SK-N-SH treated with all-trans-retinoic acid at 6 μM for 48 hours (cell line): ENCODE measurements at regions not wholly inside any gene's neighbourhood (a gene's known extent, or its start where the extent isn't known, plus 50 kb on each side); places are given as distances from the start of the nearest gene placed in this dataset.

Source experiments
- ATAC-seq: fragments of 200-7000 bp; cut with Tn5 transposase; 3 replicates; pipeline ENCODE4 v1.9.1; 2020; ENCODE audit warnings: mild to moderate bottlenecking, moderate library complexity
- ARNTL ChIP-seq: fragments of 450-650 bp; formaldehyde crosslinking; IDR thresholded peaks from 2 replicates; pipeline ENCODE4 v1.5.0; 2020; ENCODE audit warnings: low read depth, mild to moderate bottlenecking, moderate library complexity, borderline replicate concordance
- BACH2 ChIP-seq: fragments of 250-450 bp; sonication (Bioruptor Pico); IDR thresholded peaks from 2 replicates; pipeline ENCODE4 v1.9.0; 2021; ENCODE audit warnings: mild to moderate bottlenecking, borderline replicate concordance
- CSDC2 ChIP-seq: fragments of 250-450 bp; sonication (Bioruptor Pico); IDR thresholded peaks from 2 replicates; pipeline ENCODE4 v1.5.0; 2020; ENCODE audit warnings: mild to moderate bottlenecking, moderate library complexity
- ESRRG ChIP-seq: fragments of 250-450 bp; sonication (Bioruptor Pico); IDR thresholded peaks from 2 replicates; pipeline ENCODE4 v1.6.1; 2021; ENCODE audit warnings: mild to moderate bottlenecking
- GLIS3 ChIP-seq: fragments of 250-450 bp; sonication (Bioruptor Pico); IDR thresholded peaks from 2 replicates; pipeline ENCODE4 v1.5.0; 2020; ENCODE audit warnings: mild to moderate bottlenecking, moderate library complexity
- ISL1 ChIP-seq: fragments of 250-450 bp; sonication (Bioruptor Pico); IDR thresholded peaks from 2 replicates; pipeline ENCODE4 v2.1.2; 2022; ENCODE audit warnings: mild to moderate bottlenecking, moderate library complexity
- OSR1 ChIP-seq: fragments of 250-450 bp; sonication (Bioruptor Pico); IDR thresholded peaks from 2 replicates; pipeline ENCODE4 v1.8.0; 2022; ENCODE audit warnings: moderate library complexity, mild to moderate bottlenecking, inconsistent platforms
- PATZ1 ChIP-seq: fragments of 250-450 bp; sonication (Bioruptor Pico); IDR thresholded peaks from 2 replicates; pipeline ENCODE4 v1.8.0; 2020; ENCODE audit warnings: mild to moderate bottlenecking, moderate library complexity, borderline replicate concordance
- PPARA ChIP-seq: fragments of 250-450 bp; sonication (Bioruptor Pico); IDR thresholded peaks from 2 replicates; pipeline ENCODE4 v1.5.0; 2020; ENCODE audit warnings: mild to moderate bottlenecking, borderline replicate concordance
- RARB ChIP-seq: fragments of 250-450 bp; sonication (Bioruptor Pico); IDR thresholded peaks from 2 replicates; pipeline ENCODE4 v1.8.0; 2021; ENCODE audit warnings: mild to moderate bottlenecking, moderate library complexity
- TCF4 ChIP-seq: fragments of 250-450 bp; sonication (Bioruptor Pico); IDR thresholded peaks from 2 replicates; pipeline ENCODE4 v1.8.0; 2021; ENCODE audit warnings: mild to moderate bottlenecking, moderate library complexity, borderline replicate concordance
- TOX ChIP-seq: fragments of 250-450 bp; sonication (Bioruptor Pico); IDR thresholded peaks from 2 replicates; pipeline ENCODE4 v1.8.0; 2021; ENCODE audit warnings: mild to moderate bottlenecking, moderate library complexity, borderline replicate concordance
- ZC3H10 ChIP-seq: fragments of 250-450 bp; sonication (Bioruptor Pico); IDR thresholded peaks from 2 replicates; pipeline ENCODE4 v1.5.1; 2021; ENCODE audit warnings: mild to moderate bottlenecking, moderate library complexity
- ZFP3 ChIP-seq: fragments of 250-450 bp; sonication (Bioruptor Pico); IDR thresholded peaks from 2 replicates; pipeline ENCODE4 v1.5.0; 2020; ENCODE audit warnings: mild to moderate bottlenecking, moderate library complexity
- ZFP30 ChIP-seq: fragments of 450-650 bp; formaldehyde crosslinking; IDR thresholded peaks from 2 replicates; pipeline ENCODE4 v1.5.0; 2022; ENCODE audit warnings: mild to moderate bottlenecking, moderate library complexity
- ZNF565 ChIP-seq: fragments of 450-650 bp; formaldehyde crosslinking; conservative IDR thresholded peaks from 2 replicates; pipeline ENCODE4 v1.5.0; 2020; ENCODE audit warnings: low read depth, mild to moderate bottlenecking, moderate library complexity
- ZNF70 ChIP-seq: fragments of 450-650 bp; formaldehyde crosslinking; IDR thresholded peaks from 2 replicates; pipeline ENCODE4 v1.5.0; 2020; ENCODE audit warnings: mild to moderate bottlenecking, moderate library complexity
- ZNF8 ChIP-seq: fragments of 450-650 bp; formaldehyde crosslinking; IDR thresholded peaks from 2 replicates; pipeline ENCODE4 v1.5.0; 2020; ENCODE audit warnings: mild to moderate bottlenecking, moderate library complexity
- TF ChIP-seq, protein P1 (sequence below): fragments of 250-450 bp; sonication (Bioruptor Pico); IDR thresholded peaks from 2 replicates; pipeline ENCODE4 v1.5.1; 2020; ENCODE audit warnings: low read depth, mild to moderate bottlenecking, moderate library complexity
- TF ChIP-seq, protein P2 (sequence below): fragments of 250-450 bp; sonication (Bioruptor Pico); IDR thresholded peaks from 2 replicates; pipeline ENCODE4 v1.8.0; 2021; ENCODE audit warnings: low read depth, mild to moderate bottlenecking, moderate library complexity, borderline replicate concordance
- TF ChIP-seq, protein P3 (sequence below): fragments of 250-450 bp; sonication (Bioruptor Pico); IDR thresholded peaks from 2 replicates; pipeline ENCODE4 v1.5.0; 2020; ENCODE audit warnings: mild to moderate bottlenecking, moderate library complexity

DNA sequence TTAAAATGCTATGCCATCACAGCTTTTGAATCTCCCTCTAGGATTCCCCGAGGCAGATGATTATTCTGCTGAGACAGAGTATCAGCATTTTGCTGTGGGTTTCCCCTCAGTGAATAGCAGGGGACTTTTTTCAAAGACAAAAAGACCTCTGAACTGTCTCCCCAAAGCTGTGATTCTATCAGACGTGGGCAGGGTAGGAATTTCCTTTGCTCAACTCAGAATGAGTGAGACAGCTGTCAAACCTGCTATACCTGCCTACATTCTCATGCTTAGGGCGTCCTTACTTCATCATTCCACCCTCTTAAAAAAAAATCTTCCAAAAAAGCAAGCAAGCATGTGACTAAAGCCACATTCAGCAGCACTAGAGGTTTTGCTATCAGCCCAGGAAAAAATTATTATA lies 147.6 kb upstream of the FAM83B start:
- no peak for TF ChIP-seq ZFP30 (CRISPR knock-in tag)
- no peak for ATAC-seq

GRCh38 chr6:54700158-54700557 lies 146.4 kb upstream of the FAM83B start:
- no peak for TF ChIP-seq ARNTL
- TF ChIP-seq TCF4 (CRISPR knock-in tag): no peak
- TF ChIP-seq ZC3H10 (CRISPR knock-in tag): no peak
- TF ChIP-seq GLIS3: no peak
- TF ChIP-seq ZFP3 (CRISPR knock-in tag): no peak
- TF ChIP-seq OSR1 (CRISPR knock-in tag): no peak
- no peak for TF ChIP-seq CSDC2 (CRISPR knock-in tag)
- TF ChIP-seq PPARA (CRISPR knock-in tag): no peak
- no peak for ATAC-seq

- TF ChIP-seq ZFP3 (CRISPR knock-in tag) (no peak), RARB (CRISPR knock-in tag) (no peak), ARNTL (no peak), ZNF8 (no peak), ZNF565 (CRISPR knock-in tag) (no peak), ZC3H10 (CRISPR knock-in tag) (no peak), BACH2 (no peak), CSDC2 (CRISPR knock-in tag) (no peak), ZNF70 (no peak), PATZ1 (CRISPR knock-in tag) (no peak), ESRRG (CRISPR knock-in tag) (no peak), TOX (CRISPR knock-in tag) (no peak)
- TF ChIP-seq, protein P1, sequence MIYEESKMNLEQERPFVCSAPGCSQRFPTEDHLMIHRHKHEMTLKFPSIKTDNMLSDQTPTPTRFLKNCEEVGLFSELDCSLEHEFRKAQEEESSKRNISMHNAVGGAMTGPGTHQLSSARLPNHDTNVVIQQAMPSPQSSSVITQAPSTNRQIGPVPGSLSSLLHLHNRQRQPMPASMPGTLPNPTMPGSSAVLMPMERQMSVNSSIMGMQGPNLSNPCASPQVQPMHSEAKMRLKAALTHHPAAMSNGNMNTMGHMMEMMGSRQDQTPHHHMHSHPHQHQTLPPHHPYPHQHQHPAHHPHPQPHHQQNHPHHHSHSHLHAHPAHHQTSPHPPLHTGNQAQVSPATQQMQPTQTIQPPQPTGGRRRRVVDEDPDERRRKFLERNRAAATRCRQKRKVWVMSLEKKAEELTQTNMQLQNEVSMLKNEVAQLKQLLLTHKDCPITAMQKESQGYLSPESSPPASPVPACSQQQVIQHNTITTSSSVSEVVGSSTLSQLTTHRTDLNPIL (CRISPR knock-in tag): no peak
- TF ChIP-seq, protein P2, sequence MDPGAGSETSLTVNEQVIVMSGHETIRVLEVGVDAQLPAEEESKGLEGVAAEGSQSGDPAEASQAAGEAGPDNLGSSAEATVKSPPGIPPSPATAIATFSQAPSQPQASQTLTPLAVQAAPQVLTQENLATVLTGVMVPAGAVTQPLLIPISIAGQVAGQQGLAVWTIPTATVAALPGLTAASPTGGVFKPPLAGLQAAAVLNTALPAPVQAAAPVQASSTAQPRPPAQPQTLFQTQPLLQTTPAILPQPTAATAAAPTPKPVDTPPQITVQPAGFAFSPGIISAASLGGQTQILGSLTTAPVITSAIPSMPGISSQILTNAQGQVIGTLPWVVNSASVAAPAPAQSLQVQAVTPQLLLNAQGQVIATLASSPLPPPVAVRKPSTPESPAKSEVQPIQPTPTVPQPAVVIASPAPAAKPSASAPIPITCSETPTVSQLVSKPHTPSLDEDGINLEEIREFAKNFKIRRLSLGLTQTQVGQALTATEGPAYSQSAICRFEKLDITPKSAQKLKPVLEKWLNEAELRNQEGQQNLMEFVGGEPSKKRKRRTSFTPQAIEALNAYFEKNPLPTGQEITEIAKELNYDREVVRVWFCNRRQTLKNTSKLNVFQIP: no peak
- TF ChIP-seq, protein P3, sequence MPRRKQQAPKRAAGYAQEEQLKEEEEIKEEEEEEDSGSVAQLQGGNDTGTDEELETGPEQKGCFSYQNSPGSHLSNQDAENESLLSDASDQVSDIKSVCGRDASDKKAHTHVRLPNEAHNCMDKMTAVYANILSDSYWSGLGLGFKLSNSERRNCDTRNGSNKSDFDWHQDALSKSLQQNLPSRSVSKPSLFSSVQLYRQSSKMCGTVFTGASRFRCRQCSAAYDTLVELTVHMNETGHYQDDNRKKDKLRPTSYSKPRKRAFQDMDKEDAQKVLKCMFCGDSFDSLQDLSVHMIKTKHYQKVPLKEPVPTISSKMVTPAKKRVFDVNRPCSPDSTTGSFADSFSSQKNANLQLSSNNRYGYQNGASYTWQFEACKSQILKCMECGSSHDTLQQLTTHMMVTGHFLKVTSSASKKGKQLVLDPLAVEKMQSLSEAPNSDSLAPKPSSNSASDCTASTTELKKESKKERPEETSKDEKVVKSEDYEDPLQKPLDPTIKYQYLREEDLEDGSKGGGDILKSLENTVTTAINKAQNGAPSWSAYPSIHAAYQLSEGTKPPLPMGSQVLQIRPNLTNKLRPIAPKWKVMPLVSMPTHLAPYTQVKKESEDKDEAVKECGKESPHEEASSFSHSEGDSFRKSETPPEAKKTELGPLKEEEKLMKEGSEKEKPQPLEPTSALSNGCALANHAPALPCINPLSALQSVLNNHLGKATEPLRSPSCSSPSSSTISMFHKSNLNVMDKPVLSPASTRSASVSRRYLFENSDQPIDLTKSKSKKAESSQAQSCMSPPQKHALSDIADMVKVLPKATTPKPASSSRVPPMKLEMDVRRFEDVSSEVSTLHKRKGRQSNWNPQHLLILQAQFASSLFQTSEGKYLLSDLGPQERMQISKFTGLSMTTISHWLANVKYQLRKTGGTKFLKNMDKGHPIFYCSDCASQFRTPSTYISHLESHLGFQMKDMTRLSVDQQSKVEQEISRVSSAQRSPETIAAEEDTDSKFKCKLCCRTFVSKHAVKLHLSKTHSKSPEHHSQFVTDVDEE (CRISPR knock-in tag): no peak
- ATAC-seq: no peak
These were observed 143.8 kb upstream of the FAM83B start for GRCh38 chr6:54702772-54703171.

GRCh38 chr6:54706391-54706790 lies 140.2 kb upstream of the FAM83B start:
- no peak for ATAC-seq

More at GRCh38 chr6:54706391-54706790, 140.2 kb upstream of the FAM83B start:
- TF ChIP-seq BACH2: no peak
- TF ChIP-seq ARNTL: no peak
- no peak for TF ChIP-seq PATZ1 (CRISPR knock-in tag)
- TF ChIP-seq OSR1 (CRISPR knock-in tag): no peak
- TF ChIP-seq, protein P3 (CRISPR knock-in tag): no peak
- TF ChIP-seq ISL1 (CRISPR knock-in tag): no peak
- TF ChIP-seq ZC3H10 (CRISPR knock-in tag): no peak
